Fibroblast of skin of right biceps (primary cell): ENCODE measurements at regions not wholly inside any gene's neighbourhood (a gene's known extent, or its start where the extent isn't known, plus 50 kb on each side); places are given as distances from the start of the nearest gene placed in this dataset.
A peak's percentile ranks its signal among the peaks of the same experiment; 100 is the strongest.

Experiments
- DNase-seq: peaks from one replicate; pipeline ENCODE4 v3.0.0-alpha.2; 2013

GRCh38 chr3:102087236-102087635 is 237.9 kb downstream of the NFKBIZ start:
- no peak for DNase-seq

- no peak for DNase-seq
Observed at GRCh38 chr3:102089239-102089638, 239.9 kb downstream of the NFKBIZ start.

GRCh38 chr3:102089904-102090720 is 240.8 kb downstream of the NFKBIZ start:
- peak; percentile 92 for DNase-seq

GRCh38 chr3:102090721-102091045 is 241.4 kb downstream of the NFKBIZ start:
- DNase-seq: peak; percentile 67

GRCh38 chr3:102091358-102091757 is 242.0 kb downstream of the NFKBIZ start:
- no peak for DNase-seq

- peak; percentile 78 for DNase-seq
Observed at GRCh38 chr3:102092617-102093466, 243.5 kb downstream of the NFKBIZ start.

GRCh38 chr3:102094506-102094905 is 245.2 kb downstream of the NFKBIZ start:
- no peak for DNase-seq

- no peak for DNase-seq
Observed at GRCh38 chr3:102095383-102095782, 246.1 kb downstream of the NFKBIZ start.

GRCh38 chr3:102096066-102096465 is 246.8 kb downstream of the NFKBIZ start:
- DNase-seq: no peak

GRCh38 chr3:102098130-102098885 is 249.0 kb downstream of the NFKBIZ start:
- no peak for DNase-seq

- DNase-seq: no peak
Observed at GRCh38 chr3:102099913-102100312, 250.6 kb downstream of the NFKBIZ start.

GRCh38 chr3:102102394-102102793 is 253.1 kb downstream of the NFKBIZ start:
- DNase-seq: no peak

GRCh38 chr3:102104033-102104432 is 254.7 kb downstream of the NFKBIZ start:
- DNase-seq: no peak

- DNase-seq: no peak
Observed at GRCh38 chr3:102105193-102105592, 255.9 kb downstream of the NFKBIZ start.

GRCh38 chr3:102106416-102107097 is 257.2 kb downstream of the NFKBIZ start:
- DNase-seq: peak; percentile 56

GRCh38 chr3:102112704-102113230 is 263.5 kb downstream of the NFKBIZ start:
- no peak for DNase-seq

- no peak for DNase-seq
Observed at GRCh38 chr3:102113421-102114041, 264.2 kb downstream of the NFKBIZ start.

GRCh38 chr3:102114264-102114979 is 265.1 kb downstream of the NFKBIZ start:
- no peak for DNase-seq

GRCh38 chr3:102122527-102122926 is 273.2 kb downstream of the NFKBIZ start:
- DNase-seq: no peak

- peak; percentile 12 for DNase-seq
Observed at GRCh38 chr3:102123590-102124190, 274.4 kb downstream of the NFKBIZ start.

- DNase-seq: no peak
Observed at GRCh38 chr3:102124282-102124681, 275.0 kb downstream of the NFKBIZ start.
